HCT116 (cell line): ENCODE measurements at regions not wholly inside any gene's neighbourhood (a gene's known extent, or its start where the extent isn't known, plus 50 kb on each side); places are given as distances from the start of the nearest gene placed in this dataset.

ENCODE experiments used
- ATAC-seq: fragments of 200-7000 bp; cut with Tn5 transposase; 2 replicates; pipeline ENCODE4 v1.9.1; 2020; ENCODE audit warnings: mild to moderate bottlenecking, moderate library complexity
- BruUV-seq: library from RNA; stranded (reverse); fragments of 400-500 nt; replicated peaks from 2 replicates; lab custom pipeline; 2021; lab: Mats Ljungman, UMichigan
- CTCF ChIA-PET: fragments of 300-600 bp; sonication (Branson Sonifier 250); formaldehyde crosslinking; loops from one replicate; lab custom pipeline; 2021; ENCODE audit warnings: antibody characterized with exemption; lab: Charles Lee
- POLR2A ChIA-PET: fragments of 300-600, 350-600 bp; sonication (Branson Sonifier 250); formaldehyde crosslinking; loops from one replicate; lab custom pipeline; 2021; ENCODE audit warnings: antibody characterized with exemption; lab: Charles Lee
- RAD21 ChIA-PET, 2 experiments: fragments of 300-600 bp; sonication (Branson Sonifier 250); formaldehyde crosslinking; loops; one replicate each; lab custom pipeline; 2023; ENCODE audit warnings: low total read pairs in 2 of 2; ENCODE audit not compliant: uncharacterized antibody in 2 of 2, unreplicated experiment in 2 of 2, low non-redundant PET in 1 of 2; lab: Charles Lee
- DNase-seq: peaks from one replicate; pipeline ENCODE4 v3.0.0-alpha.2; 2010; ENCODE audit warnings: low read depth, low spot score
- H2AFZ ChIP-seq: fragments of 200-600 bp; shearing (Covaris generic), sonication (generic); 2 replicates; pipeline ENCODE4 v1.6.1; 2017; ENCODE audit warnings: low read depth, mixed run types, mixed read lengths, antibody characterized with exemption, low read length; ENCODE audit not compliant: poor library complexity, severe bottlenecking
- H3K27ac ChIP-seq: 2 replicates; pipeline ENCODE4 v1.5.1; 2012; ENCODE audit warnings: low read depth, low read length
- H3K27me3 ChIP-seq: fragments of 200-600 bp; sonication (generic); 2 replicates; pipeline ENCODE4 v1.6.1; 2016; ENCODE audit warnings: mixed run types, low read length, mixed read lengths; ENCODE audit not compliant: insufficient read depth
- H3K36me3 ChIP-seq, 2 experiments: fragments of 200-500 bp in 1 of 2; fragments of 200-600 bp in 1 of 2; sonication (Bioruptor generic) in 1 of 2; sonication (generic) in 1 of 2; 2 replicates each; pipeline versions ENCODE4 v1.5.1 to v1.6.1; 2014 to 2016; ENCODE audit warnings: low read length in 2 of 2, inconsistent platforms in 1 of 2, mixed read lengths in 1 of 2, mixed run types in 1 of 2; ENCODE audit not compliant: insufficient read depth in 2 of 2, control insufficient read depth in 1 of 2
- H3K4me1 ChIP-seq, 2 experiments: fragments of 200-600 bp in 1 of 2; sonication (generic) in 1 of 2; 2 replicates each; pipeline versions ENCODE4 v1.5.1 to v1.6.1; 2012 to 2017; ENCODE audit warnings: low read length in 2 of 2, inconsistent platforms in 1 of 2, mild to moderate bottlenecking in 1 of 2, mixed read lengths in 1 of 2, mixed run types in 1 of 2, moderate library complexity in 1 of 2; ENCODE audit not compliant: insufficient read depth in 2 of 2, control insufficient read depth in 1 of 2
- H3K4me2 ChIP-seq: fragments of 200-600 bp; sonication (generic); 2 replicates; pipeline ENCODE4 v1.6.1; 2017; ENCODE audit warnings: mixed run types, low read length, mixed read lengths
- H3K4me3 ChIP-seq, 2 experiments: fragments of 200-600 bp in 1 of 2; sonication (generic) in 1 of 2; replicated peaks in 1 of 2; 2 replicates each; pipeline ENCODE4 v1.5.1; 2011 to 2016; ENCODE audit warnings: low read length in 2 of 2, control low read depth in 1 of 2, low read depth in 1 of 2, mild to moderate bottlenecking in 1 of 2, mixed read lengths in 1 of 2, mixed run types in 1 of 2
- H3K79me2 ChIP-seq: fragments of 200-600 bp; sonication (generic); 2 replicates; pipeline ENCODE4 v1.6.1; 2017; ENCODE audit warnings: mild to moderate bottlenecking, mixed run types, low read length, moderate library complexity, mixed read lengths; ENCODE audit not compliant: insufficient read depth
- H3K9ac ChIP-seq: fragments of 200-600 bp; sonication (generic); 2 replicates; pipeline ENCODE4 v1.6.1; 2016; ENCODE audit warnings: low read length, mixed read lengths
- H3K9me2 ChIP-seq: fragments of 200-600 bp; sonication (generic), shearing (Covaris generic); 2 replicates; pipeline ENCODE4 v1.6.1; 2017; ENCODE audit warnings: mixed run types, mild to moderate bottlenecking, moderate library complexity; ENCODE audit not compliant: insufficient read depth
- H3K9me3 ChIP-seq, 2 experiments: fragments of 200-500 bp in 1 of 2; fragments of 200-600 bp in 1 of 2; sonication (Bioruptor generic) in 1 of 2; sonication (generic) in 1 of 2; 2 replicates each; pipeline ENCODE4 v1.6.1; 2014 to 2017; ENCODE audit warnings: low read length in 2 of 2, mixed read lengths in 2 of 2, inconsistent platforms in 1 of 2, low read depth in 1 of 2, mild to moderate bottlenecking in 1 of 2, mixed run types in 1 of 2, moderate library complexity in 1 of 2; ENCODE audit not compliant: control insufficient read depth in 1 of 2, insufficient read depth in 1 of 2
- H4K20me1 ChIP-seq: fragments of 200-600 bp; sonication (generic), shearing (Covaris generic); 2 replicates; pipeline ENCODE4 v1.6.1; 2017; ENCODE audit warnings: mixed run types, mild to moderate bottlenecking, moderate library complexity; ENCODE audit not compliant: insufficient read depth
- CBX3 ChIP-seq: IDR thresholded peaks from 2 replicates; pipeline ENCODE4 v1.6.1; 2012; ENCODE audit warnings: low read depth
- CEBPB ChIP-seq: IDR thresholded peaks from 2 replicates; pipeline ENCODE4 v1.6.1; 2012; ENCODE audit warnings: low read depth
- CTCF ChIP-seq, 3 experiments: fragments of 200-600 bp in 1 of 3; sonication (generic) in 1 of 3; IDR thresholded peaks in 2 of 3; conservative IDR thresholded peaks in 1 of 3; 2 replicates each; pipeline ENCODE4 v1.5.1; 2012 to 2017; ENCODE audit warnings: low read depth in 2 of 3, low read length in 2 of 3, antibody characterized with exemption in 1 of 3, borderline replicate concordance in 1 of 3, control low read depth in 1 of 3, mild to moderate bottlenecking in 1 of 3, mixed read lengths in 1 of 3, mixed run types in 1 of 3, moderate library complexity in 1 of 3; ENCODE audit not compliant: insufficient read depth in 1 of 3
- RAD21 ChIP-seq: IDR thresholded peaks from 2 replicates; pipeline ENCODE4 v1.6.1; 2012; ENCODE audit warnings: low read depth, mild to moderate bottlenecking
- YY1 ChIP-seq: IDR thresholded peaks from 2 replicates; pipeline ENCODE4 v1.6.1; 2011; ENCODE audit warnings: low read length, low read depth, moderate library complexity, mild to moderate bottlenecking; ENCODE audit not compliant: insufficient replicate concordance; ENCODE audit errors: extremely low read depth
- intact Hi-C: fragments of 100-400 bp; cut with micrococcal nuclease; formaldehyde crosslinking; loops from 2 replicates; pipeline ENCODE4 v1.10.0; 2022

GRCh38 chr6:111997078-111997852 lies 56.6 kb upstream of the CCN6 start:
- no TSS peak for BruUV-seq
- Histone ChIP-seq H3K4me1 (peaks cover 7 to 23% of the 10 kb centered on the region in 2 experiments; a peak in 3 of 4 replicates), H2AFZ (peak overlapping the region; percentile 90), H3K9ac (no peak overlapping the region), H3K9me3 (no peaks in the 10 kb centered on the region), H3K4me3 (no peak overlapping the region), H3K36me3 (no peaks in the 10 kb centered on the region), H3K27me3 (no peaks in the 10 kb centered on the region), H3K9me2 (no peaks in the 10 kb centered on the region), H3K27ac (no peak overlapping the region), H3K4me2 (peak overlapping the region; percentile 51)
- intact Hi-C loops, result loop anchor here (1.0 to 5.0 kb wide), 4 partner anchors 45 to 287 kb away; partner anchors contain the start of gene FYN
- RAD21 ChIA-PET, result no interaction called here
- peak; percentile 98 for ATAC-seq
- POLR2A ChIA-PET, result no interaction called here
- DNase-seq, result peak; percentile 63
- TF ChIP-seq CTCF (IDR thresholded peaks at IDR 0.05 in 2 of 3, conservative IDR thresholded peaks at IDR 0.05 in 1 of 3; ENCODE audit: borderline replicate concordance in 1 of 3, insufficient read depth in 1 of 3, low read depth in 2 of 3, low read length in 2 of 3) (peak; percentile 87 to 94 (median 87)), YY1 (peak; percentile 34), CBX3 (peak; percentile 69; the same call in 1 of the 2 replicates), RAD21 (peak; percentile 97), CEBPB (no peak)
- TF ChIP-seq, all 23 proteins: peak for 4
- CTCF ChIA-PET, result interaction anchor here (1.1 to 2.0 kb wide), 3 partner anchors 11 to 288 kb away, joined by 3 to 10 read pairs (median 3); no protein-coding TSS in a partner anchor
- no peaks in the 10 kb centered on the region for H4K20me1 ChIP-seq
- H3K79me2 ChIP-seq, result no peaks in the 10 kb centered on the region
